GM13977 (cell line): ENCODE measurements at regions not wholly inside any gene's neighbourhood (a gene's known extent, or its start where the extent isn't known, plus 50 kb on each side); places are given as distances from the start of the nearest gene placed in this dataset.

Experiments used
- DNase-seq: peaks from one replicate; pipeline ENCODE4 v3.0.0; 2012; ENCODE audit warnings: low spot score
- CTCF ChIP-seq: IDR thresholded peaks from 2 replicates; pipeline ENCODE4 v1.5.1; 2012; ENCODE audit warnings: mild to moderate bottlenecking, control low read depth; ENCODE audit not compliant: insufficient read depth; ENCODE audit errors: extremely low read depth, missing control alignments
- in situ Hi-C: fragments of 300-500 bp; cut with MboI; formaldehyde crosslinking; loops from one replicate; pipeline ENCODE4 v1.12.0; 2022; ENCODE audit warnings: low sequenced_read_pairs, low pct_unique_long_range_greater_than_20kb, mixed read lengths, inconsistent platforms; ENCODE audit not compliant: unreplicated experiment

GRCh38 chr1:36743286-36744005, 260.7 kb upstream of the CSF3R start:
- TF ChIP-seq CTCF: no peak
- DNase-seq: no peak
- in situ Hi-C loops: no loop called here

DNA sequence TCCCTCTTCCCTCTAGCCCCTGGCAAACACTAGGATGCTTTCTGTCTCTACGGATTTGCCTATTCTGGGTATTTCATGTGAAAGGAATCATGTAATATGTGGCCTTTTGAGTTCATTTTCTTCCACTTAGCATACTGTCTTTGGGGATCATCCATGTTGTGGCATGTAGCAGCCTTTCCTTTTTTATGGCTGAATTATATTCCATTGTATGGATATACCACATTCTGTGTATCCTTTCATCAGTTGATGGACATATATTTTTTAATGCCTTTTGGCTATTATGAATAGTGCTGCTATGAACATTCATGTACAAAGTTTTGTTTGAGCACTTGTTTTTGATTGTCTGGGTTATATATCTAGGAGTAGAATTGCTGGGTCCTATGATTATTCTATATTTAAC, 258.4 kb upstream of the CSF3R start:
- no peak for TF ChIP-seq CTCF
- DNase-seq: no peak
- in situ Hi-C loops: no loop called here

DNA sequence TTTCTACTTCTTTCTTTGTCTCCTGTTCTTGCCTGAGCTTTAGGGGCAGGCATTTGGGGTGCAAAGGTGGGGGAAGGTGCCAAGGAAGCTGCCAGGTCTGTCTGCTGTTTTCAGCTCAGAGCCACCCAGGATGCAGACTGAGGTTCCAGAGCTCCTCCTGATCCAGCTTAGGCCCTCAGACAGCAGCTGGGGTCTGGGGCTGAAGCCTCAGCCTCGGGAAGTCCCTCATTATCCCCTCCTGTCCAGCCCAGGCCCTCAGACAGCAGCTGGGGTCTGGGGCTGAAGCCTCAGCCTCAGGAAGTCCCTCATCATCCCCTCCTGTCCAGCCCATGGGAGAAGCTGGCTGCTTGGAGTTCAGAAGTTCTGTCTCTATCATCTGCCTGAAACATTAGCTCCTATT, 257.7 kb upstream of the CSF3R start:
- in situ Hi-C loops: no loop called here
- no peak for TF ChIP-seq CTCF
- DNase-seq: no peak

DNA sequence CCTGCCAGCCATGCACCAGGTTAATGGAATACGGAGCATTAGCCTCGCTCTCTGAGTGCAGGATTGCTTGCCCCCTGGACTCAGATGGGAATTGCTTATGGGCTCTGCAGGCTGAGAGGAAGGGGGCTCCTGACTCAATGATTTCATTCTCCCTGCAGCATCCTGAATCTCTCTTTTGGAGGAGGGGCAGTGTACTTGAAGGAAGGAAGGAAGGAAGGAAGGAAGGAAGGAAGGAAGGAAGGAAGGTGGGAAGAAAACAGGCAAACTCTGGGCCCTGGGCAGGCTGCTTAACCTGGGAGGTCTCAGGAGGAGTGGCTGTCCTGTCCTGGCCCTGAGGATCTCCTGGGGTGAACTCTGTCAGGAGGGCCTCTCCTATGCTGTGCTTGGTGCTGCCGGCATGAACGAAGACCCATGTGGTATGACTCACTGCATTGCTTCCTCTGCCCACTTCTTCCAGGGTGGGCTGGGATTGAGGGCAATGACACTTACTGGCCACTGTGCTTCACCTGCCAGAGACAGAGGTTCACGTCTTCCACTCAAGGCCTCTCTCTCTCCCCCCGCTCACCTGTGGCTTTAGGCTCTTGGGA, 257.1 kb upstream of the CSF3R start:
- DNase-seq: no peak
- in situ Hi-C loops: no loop called here
- no peak for TF ChIP-seq CTCF

DNA sequence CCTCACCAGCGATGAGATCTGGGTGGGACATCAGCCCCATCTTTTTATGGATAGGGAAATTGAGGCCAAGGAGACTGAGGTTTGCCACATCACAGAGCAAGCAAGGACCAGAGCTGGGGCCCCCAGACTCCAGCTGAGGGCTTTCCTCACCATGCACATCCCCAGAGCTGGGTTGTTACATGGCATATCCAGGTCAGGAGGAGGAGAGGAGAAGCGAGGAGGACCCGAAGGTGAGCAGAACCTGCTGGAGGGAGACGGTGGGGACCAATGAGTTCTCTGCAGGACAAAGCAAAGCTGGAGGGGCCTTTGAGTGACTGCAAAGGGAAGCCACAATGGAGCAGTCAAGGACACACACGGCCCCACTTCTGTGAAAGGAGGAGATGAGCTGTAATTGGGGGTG, 255.5 kb upstream of the CSF3R start:
- no peak for DNase-seq
- in situ Hi-C loops: no loop called here
- TF ChIP-seq CTCF: no peak

- in situ Hi-C loops: no loop called here
- DNase-seq: no peak
- no peak for TF ChIP-seq CTCF
Observed at GRCh38 chr1:36737767-36738166, 255.1 kb upstream of the CSF3R start.
